SK-N-SH treated with all-trans-retinoic acid at 6 μM for 48 hours (cell line): ENCODE measurements at regions not wholly inside any gene's neighbourhood (a gene's known extent, or its start where the extent isn't known, plus 50 kb on each side); places are given as distances from the start of the nearest gene placed in this dataset.

Experiments
- ARNTL ChIP-seq: fragments of 450-650 bp; formaldehyde crosslinking; IDR thresholded peaks from 2 replicates; pipeline ENCODE4 v1.5.0; 2020; ENCODE audit warnings: low read depth, mild to moderate bottlenecking, moderate library complexity, borderline replicate concordance
- PPARA ChIP-seq: fragments of 250-450 bp; sonication (Bioruptor Pico); IDR thresholded peaks from 2 replicates; pipeline ENCODE4 v1.5.0; 2020; ENCODE audit warnings: mild to moderate bottlenecking, borderline replicate concordance
- RARB ChIP-seq: fragments of 250-450 bp; sonication (Bioruptor Pico); IDR thresholded peaks from 2 replicates; pipeline ENCODE4 v1.8.0; 2021; ENCODE audit warnings: mild to moderate bottlenecking, moderate library complexity
- SNAI2 ChIP-seq: fragments of 250-450 bp; sonication (Bioruptor Pico); IDR thresholded peaks from 2 replicates; pipeline ENCODE4 v1.5.0; 2020; ENCODE audit warnings: mild to moderate bottlenecking, moderate library complexity
- TCF4 ChIP-seq: fragments of 250-450 bp; sonication (Bioruptor Pico); IDR thresholded peaks from 2 replicates; pipeline ENCODE4 v1.8.0; 2021; ENCODE audit warnings: mild to moderate bottlenecking, moderate library complexity, borderline replicate concordance
- TOX ChIP-seq: fragments of 250-450 bp; sonication (Bioruptor Pico); IDR thresholded peaks from 2 replicates; pipeline ENCODE4 v1.8.0; 2021; ENCODE audit warnings: mild to moderate bottlenecking, moderate library complexity, borderline replicate concordance
- ZC3H10 ChIP-seq: fragments of 250-450 bp; sonication (Bioruptor Pico); IDR thresholded peaks from 2 replicates; pipeline ENCODE4 v1.5.1; 2021; ENCODE audit warnings: mild to moderate bottlenecking, moderate library complexity
- ZFP3 ChIP-seq: fragments of 250-450 bp; sonication (Bioruptor Pico); IDR thresholded peaks from 2 replicates; pipeline ENCODE4 v1.5.0; 2020; ENCODE audit warnings: mild to moderate bottlenecking, moderate library complexity
- ZNF70 ChIP-seq: fragments of 450-650 bp; formaldehyde crosslinking; IDR thresholded peaks from 2 replicates; pipeline ENCODE4 v1.5.0; 2020; ENCODE audit warnings: mild to moderate bottlenecking, moderate library complexity
- ZNF8 ChIP-seq: fragments of 450-650 bp; formaldehyde crosslinking; IDR thresholded peaks from 2 replicates; pipeline ENCODE4 v1.5.0; 2020; ENCODE audit warnings: mild to moderate bottlenecking, moderate library complexity
- TF ChIP-seq, protein P1 (sequence below): fragments of 250-450 bp; sonication (Bioruptor Pico); IDR thresholded peaks from 2 replicates; pipeline ENCODE4 v1.5.1; 2020; ENCODE audit warnings: low read depth, mild to moderate bottlenecking, moderate library complexity
- TF ChIP-seq, protein P2 (sequence below): fragments of 250-450 bp; sonication (Bioruptor Pico); IDR thresholded peaks from 2 replicates; pipeline ENCODE4 v1.5.0; 2020; ENCODE audit warnings: mild to moderate bottlenecking, moderate library complexity

DNA sequence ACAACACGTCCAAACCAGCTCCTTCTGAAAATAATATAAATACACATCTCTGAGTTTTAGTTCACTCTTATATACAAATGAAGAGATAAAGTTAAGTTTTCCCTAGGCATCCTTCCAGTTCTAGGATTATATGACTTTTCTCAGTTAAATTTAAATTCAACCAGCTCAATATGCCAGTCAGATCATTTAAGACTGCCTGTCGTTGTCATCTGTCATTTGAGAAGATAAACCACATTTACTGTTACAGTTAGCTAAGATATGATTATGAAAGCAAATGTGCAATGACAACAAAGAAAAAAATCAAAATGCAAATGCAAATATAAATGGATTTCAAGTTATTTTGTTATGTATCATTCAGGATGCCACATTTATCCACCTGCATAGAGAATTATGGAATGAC is 671.7 kb upstream of the GOT2 start:
- TF ChIP-seq ZNF70 (CRISPR knock-in tag) (no peak), ARNTL (CRISPR knock-in tag) (no peak), RARB (CRISPR knock-in tag) (no peak), TCF4 (CRISPR knock-in tag) (no peak), SNAI2 (no peak), PPARA (CRISPR knock-in tag) (no peak), ZNF8 (CRISPR knock-in tag) (no peak), ZFP3 (CRISPR knock-in tag) (no peak), ZC3H10 (CRISPR knock-in tag) (no peak), TOX (no peak)
- TF ChIP-seq, protein P1, sequence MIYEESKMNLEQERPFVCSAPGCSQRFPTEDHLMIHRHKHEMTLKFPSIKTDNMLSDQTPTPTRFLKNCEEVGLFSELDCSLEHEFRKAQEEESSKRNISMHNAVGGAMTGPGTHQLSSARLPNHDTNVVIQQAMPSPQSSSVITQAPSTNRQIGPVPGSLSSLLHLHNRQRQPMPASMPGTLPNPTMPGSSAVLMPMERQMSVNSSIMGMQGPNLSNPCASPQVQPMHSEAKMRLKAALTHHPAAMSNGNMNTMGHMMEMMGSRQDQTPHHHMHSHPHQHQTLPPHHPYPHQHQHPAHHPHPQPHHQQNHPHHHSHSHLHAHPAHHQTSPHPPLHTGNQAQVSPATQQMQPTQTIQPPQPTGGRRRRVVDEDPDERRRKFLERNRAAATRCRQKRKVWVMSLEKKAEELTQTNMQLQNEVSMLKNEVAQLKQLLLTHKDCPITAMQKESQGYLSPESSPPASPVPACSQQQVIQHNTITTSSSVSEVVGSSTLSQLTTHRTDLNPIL (CRISPR knock-in tag), result no peak
- TF ChIP-seq, protein P2, sequence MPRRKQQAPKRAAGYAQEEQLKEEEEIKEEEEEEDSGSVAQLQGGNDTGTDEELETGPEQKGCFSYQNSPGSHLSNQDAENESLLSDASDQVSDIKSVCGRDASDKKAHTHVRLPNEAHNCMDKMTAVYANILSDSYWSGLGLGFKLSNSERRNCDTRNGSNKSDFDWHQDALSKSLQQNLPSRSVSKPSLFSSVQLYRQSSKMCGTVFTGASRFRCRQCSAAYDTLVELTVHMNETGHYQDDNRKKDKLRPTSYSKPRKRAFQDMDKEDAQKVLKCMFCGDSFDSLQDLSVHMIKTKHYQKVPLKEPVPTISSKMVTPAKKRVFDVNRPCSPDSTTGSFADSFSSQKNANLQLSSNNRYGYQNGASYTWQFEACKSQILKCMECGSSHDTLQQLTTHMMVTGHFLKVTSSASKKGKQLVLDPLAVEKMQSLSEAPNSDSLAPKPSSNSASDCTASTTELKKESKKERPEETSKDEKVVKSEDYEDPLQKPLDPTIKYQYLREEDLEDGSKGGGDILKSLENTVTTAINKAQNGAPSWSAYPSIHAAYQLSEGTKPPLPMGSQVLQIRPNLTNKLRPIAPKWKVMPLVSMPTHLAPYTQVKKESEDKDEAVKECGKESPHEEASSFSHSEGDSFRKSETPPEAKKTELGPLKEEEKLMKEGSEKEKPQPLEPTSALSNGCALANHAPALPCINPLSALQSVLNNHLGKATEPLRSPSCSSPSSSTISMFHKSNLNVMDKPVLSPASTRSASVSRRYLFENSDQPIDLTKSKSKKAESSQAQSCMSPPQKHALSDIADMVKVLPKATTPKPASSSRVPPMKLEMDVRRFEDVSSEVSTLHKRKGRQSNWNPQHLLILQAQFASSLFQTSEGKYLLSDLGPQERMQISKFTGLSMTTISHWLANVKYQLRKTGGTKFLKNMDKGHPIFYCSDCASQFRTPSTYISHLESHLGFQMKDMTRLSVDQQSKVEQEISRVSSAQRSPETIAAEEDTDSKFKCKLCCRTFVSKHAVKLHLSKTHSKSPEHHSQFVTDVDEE, result no peak
